Tibial nerve (tissue), 4 donors: ENCODE measurements at regions not wholly inside any gene's neighbourhood (a gene's known extent, or its start where the extent isn't known, plus 50 kb on each side); places are given as distances from the start of the nearest gene placed in this dataset.

Source experiments
- EP300 ChIP-seq, 2 donors: sonication (generic); formaldehyde crosslinking; IDR thresholded peaks; one replicate each; pipeline ENCODE4 v1.6.1; 2017; ENCODE audit warnings: antibody characterized with exemption in 2 of 2, mild to moderate bottlenecking in 1 of 2
- POLR2A ChIP-seq, 2 donors: fragments of 450-650 bp; IDR thresholded peaks; one replicate each; pipeline ENCODE4 v1.6.1; 2017; ENCODE audit warnings: antibody characterized with exemption in 2 of 2, mild to moderate bottlenecking in 2 of 2, moderate library complexity in 2 of 2
- TF ChIP-seq, protein P1 (sequence below), 5 experiments: fragments of 200-600 bp in 3 of 5; fragments of 450-650 bp in 2 of 5; sonication (generic) in 3 of 5; IDR thresholded peaks; one replicate each; pipeline ENCODE4 v1.5.1; 2016 to 2019; ENCODE audit warnings: antibody characterized with exemption in 5 of 5, mild to moderate bottlenecking in 3 of 5, moderate library complexity in 2 of 5

DNA sequence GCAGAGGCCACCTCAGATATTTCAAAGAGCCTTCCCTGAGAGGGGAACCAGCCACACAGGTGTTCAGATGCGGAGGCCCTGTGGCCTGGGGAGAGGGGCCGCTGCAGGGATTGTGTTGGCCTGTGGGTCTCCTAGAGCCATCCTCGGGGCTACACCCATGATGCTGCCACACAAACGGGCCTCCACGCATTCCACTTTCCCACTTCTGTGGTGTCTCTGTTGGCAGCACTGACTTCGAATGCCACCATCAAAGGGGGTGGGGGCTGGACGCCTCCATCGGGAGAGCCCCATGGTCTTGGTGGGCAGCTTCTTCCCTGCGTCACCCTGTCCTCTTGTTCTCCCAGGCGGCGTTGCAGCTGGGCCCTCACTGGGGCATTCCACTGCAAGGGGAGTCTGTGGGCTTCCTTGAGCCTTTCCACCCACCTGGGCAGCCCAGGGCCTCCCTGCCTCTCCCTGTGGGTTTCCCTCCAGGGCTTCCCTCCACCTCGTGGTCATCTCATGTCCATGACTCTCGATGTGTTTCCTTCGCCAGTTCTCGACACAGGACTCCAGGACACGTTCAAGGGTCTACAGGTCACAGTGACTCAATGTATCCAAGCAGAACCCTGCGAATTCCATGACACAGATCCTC, 145.5 kb downstream of the ERMARD start:
- TF ChIP-seq, protein P1, sequence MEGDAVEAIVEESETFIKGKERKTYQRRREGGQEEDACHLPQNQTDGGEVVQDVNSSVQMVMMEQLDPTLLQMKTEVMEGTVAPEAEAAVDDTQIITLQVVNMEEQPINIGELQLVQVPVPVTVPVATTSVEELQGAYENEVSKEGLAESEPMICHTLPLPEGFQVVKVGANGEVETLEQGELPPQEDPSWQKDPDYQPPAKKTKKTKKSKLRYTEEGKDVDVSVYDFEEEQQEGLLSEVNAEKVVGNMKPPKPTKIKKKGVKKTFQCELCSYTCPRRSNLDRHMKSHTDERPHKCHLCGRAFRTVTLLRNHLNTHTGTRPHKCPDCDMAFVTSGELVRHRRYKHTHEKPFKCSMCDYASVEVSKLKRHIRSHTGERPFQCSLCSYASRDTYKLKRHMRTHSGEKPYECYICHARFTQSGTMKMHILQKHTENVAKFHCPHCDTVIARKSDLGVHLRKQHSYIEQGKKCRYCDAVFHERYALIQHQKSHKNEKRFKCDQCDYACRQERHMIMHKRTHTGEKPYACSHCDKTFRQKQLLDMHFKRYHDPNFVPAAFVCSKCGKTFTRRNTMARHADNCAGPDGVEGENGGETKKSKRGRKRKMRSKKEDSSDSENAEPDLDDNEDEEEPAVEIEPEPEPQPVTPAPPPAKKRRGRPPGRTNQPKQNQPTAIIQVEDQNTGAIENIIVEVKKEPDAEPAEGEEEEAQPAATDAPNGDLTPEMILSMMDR (IDR thresholded peaks at IDR 0.05): no peak
- TF ChIP-seq EP300 (IDR thresholded peaks at IDR 0.05) (no peak), POLR2A (IDR thresholded peaks at IDR 0.05) (no peak)
